ENCODE measurements at regions not wholly inside any gene's neighbourhood (a gene's known extent, or its start where the extent isn't known, plus 50 kb on each side); places are given as distances from the start of the nearest gene placed in this dataset.

GRCh38 chr10:111756217-111757061 lies 427.1 kb downstream of the GPAM start:
- DNase-seq = peak; percentile 7

GRCh38 chr10:111758593-111758992 lies 425.0 kb downstream of the GPAM start:
- DNase-seq = no peak

- no peak for DNase-seq
Observed at GRCh38 chr10:111762114-111762513, 421.5 kb downstream of the GPAM start.

GRCh38 chr10:111765216-111765615 lies 418.3 kb downstream of the GPAM start:
- no peak for DNase-seq

GRCh38 chr10:111766464-111766863 lies 417.1 kb downstream of the GPAM start:
- no peak for DNase-seq

- no peak for DNase-seq
Observed at GRCh38 chr10:111767661-111768060, 415.9 kb downstream of the GPAM start.

GRCh38 chr10:111773950-111774349 lies 409.6 kb downstream of the GPAM start:
- DNase-seq = no peak

- DNase-seq = no peak
Observed at GRCh38 chr10:111774486-111774885, 409.1 kb downstream of the GPAM start.

GRCh38 chr10:111784436-111784835 lies 399.1 kb downstream of the GPAM start:
- DNase-seq = no peak

- no peak for DNase-seq
Observed at GRCh38 chr10:111784946-111785465, 398.6 kb downstream of the GPAM start.

GRCh38 chr10:111785921-111786320 lies 397.6 kb downstream of the GPAM start:
- DNase-seq = no peak

- no peak for DNase-seq
Observed at GRCh38 chr10:111789821-111790220, 393.7 kb downstream of the GPAM start.

- no peak for DNase-seq
Observed at GRCh38 chr10:111801841-111802240, 381.7 kb downstream of the GPAM start.

GRCh38 chr10:111804781-111805180 lies 378.8 kb downstream of the GPAM start:
- no peak for DNase-seq

GRCh38 chr10:111811517-111811916 lies 372.0 kb downstream of the GPAM start:
- DNase-seq = no peak

GRCh38 chr10:111820471-111820870 lies 363.1 kb downstream of the GPAM start:
- DNase-seq = no peak

- no peak for DNase-seq
Observed at GRCh38 chr10:111821871-111822270, 361.7 kb downstream of the GPAM start.

GRCh38 chr10:111822661-111823060 lies 360.9 kb downstream of the GPAM start:
- no peak for DNase-seq

- DNase-seq = no peak
Observed at GRCh38 chr10:111824128-111824527, 359.4 kb downstream of the GPAM start.

- DNase-seq = no peak
Observed at GRCh38 chr10:111830359-111830758, 353.2 kb downstream of the GPAM start.

- DNase-seq = no peak
Observed at GRCh38 chr10:111831058-111831457, 352.5 kb downstream of the GPAM start.

GRCh38 chr10:111833251-111833650 lies 350.3 kb downstream of the GPAM start:
- no peak for DNase-seq

- DNase-seq = no peak
Observed at GRCh38 chr10:111835574-111835973, 348.0 kb downstream of the GPAM start.

GRCh38 chr10:111836064-111836463 lies 347.5 kb downstream of the GPAM start:
- no peak for DNase-seq

- DNase-seq = no peak
Observed at GRCh38 chr10:111836571-111836970, 347.0 kb downstream of the GPAM start.

All from NCI-H510A treated with DMSO at 0.1 percent for 48 hours (cell line).